GM18861 (cell line): ENCODE measurements at regions not wholly inside any gene's neighbourhood (a gene's known extent, or its start where the extent isn't known, plus 50 kb on each side); places are given as distances from the start of the nearest gene placed in this dataset.

Source experiments
- ATAC-seq: cut with Tn5 transposase; IDR thresholded peaks from one replicate; pipeline ENCODE4 v1.9.1; 2021; ENCODE audit not compliant: unreplicated experiment

- no peak for ATAC-seq
These were observed 294.5 kb downstream of the BRD1 start for GRCh38 chr22:49532869-49533802.

- no peak for ATAC-seq
These were observed 296.3 kb downstream of the BRD1 start for GRCh38 chr22:49531368-49531791.

GRCh38 chr22:49530671-49531367 is 296.9 kb downstream of the BRD1 start:
- ATAC-seq = no peak

- ATAC-seq = no peak
These were observed 299.3 kb downstream of the BRD1 start for GRCh38 chr22:49528420-49528720.

- ATAC-seq = no peak
These were observed 299.9 kb downstream of the BRD1 start for GRCh38 chr22:49527611-49528419.

GRCh38 chr22:49525801-49526535 is 301.7 kb downstream of the BRD1 start:
- no peak for ATAC-seq

GRCh38 chr22:49525360-49525759 is 302.3 kb downstream of the BRD1 start:
- no peak for ATAC-seq

- ATAC-seq = no peak
These were observed 303.3 kb downstream of the BRD1 start for GRCh38 chr22:49524362-49524761.

- ATAC-seq = no peak
These were observed 304.2 kb downstream of the BRD1 start for GRCh38 chr22:49523374-49524008.

GRCh38 chr22:49522582-49523373 is 304.9 kb downstream of the BRD1 start:
- no peak for ATAC-seq

GRCh38 chr22:49521787-49522224 is 305.9 kb downstream of the BRD1 start:
- no peak for ATAC-seq

GRCh38 chr22:49519117-49519737 is 308.4 kb downstream of the BRD1 start:
- ATAC-seq = no peak

GRCh38 chr22:49518436-49518970 is 309.2 kb downstream of the BRD1 start:
- no peak for ATAC-seq

- no peak for ATAC-seq
These were observed 309.9 kb downstream of the BRD1 start for GRCh38 chr22:49517667-49518185.

GRCh38 chr22:49517211-49517610 is 310.5 kb downstream of the BRD1 start:
- ATAC-seq = no peak

- ATAC-seq = no peak
These were observed 312.2 kb downstream of the BRD1 start for GRCh38 chr22:49515475-49515874.

- no peak for ATAC-seq
These were observed 313.0 kb downstream of the BRD1 start for GRCh38 chr22:49514641-49515040.

- ATAC-seq = no peak
These were observed 313.5 kb downstream of the BRD1 start for GRCh38 chr22:49514211-49514610.
